ENCODE measurements at regions not wholly inside any gene's neighbourhood (a gene's known extent, or its start where the extent isn't known, plus 50 kb on each side); places are given as distances from the start of the nearest gene placed in this dataset.
"Not testable (repeated sequence)": the region's sequence is repeated elsewhere in the genome, so short reads cannot be mapped to it uniquely, and the experiment has no call there.

GRCh38 chr5:153209016-153209415, 281.5 kb upstream of the GRIA1 start:
- DNase-seq (ENCODE audit: low read depth in 2 of 3, low spot score in 2 of 3): no peak

- no peak for DNase-seq (ENCODE audit: low read depth in 2 of 3, low spot score in 2 of 3)
Observed at GRCh38 chr5:153209687-153210086, 280.8 kb upstream of the GRIA1 start.

- no peak for DNase-seq (ENCODE audit: low read depth in 2 of 3, low spot score in 2 of 3)
Observed at GRCh38 chr5:153211076-153211475, 279.4 kb upstream of the GRIA1 start.

- DNase-seq (ENCODE audit: low read depth in 2 of 3, low spot score in 2 of 3): no peak
Observed at GRCh38 chr5:153212471-153212870, 278.0 kb upstream of the GRIA1 start.

- DNase-seq (ENCODE audit: low read depth in 2 of 3, low spot score in 2 of 3): no peak
Observed at GRCh38 chr5:153222936-153223335, 267.5 kb upstream of the GRIA1 start.

GRCh38 chr5:153223376-153223775, 267.1 kb upstream of the GRIA1 start:
- no peak for DNase-seq (ENCODE audit: low read depth in 2 of 3, low spot score in 2 of 3)

- DNase-seq (ENCODE audit: low read depth in 2 of 3, low spot score in 2 of 3): no peak
Observed at GRCh38 chr5:153224651-153225050, 265.8 kb upstream of the GRIA1 start.

GRCh38 chr5:153233933-153234332, 256.5 kb upstream of the GRIA1 start:
- no peak for DNase-seq (ENCODE audit: low read depth in 2 of 3, low spot score in 2 of 3)

GRCh38 chr5:153236319-153236718, 254.2 kb upstream of the GRIA1 start:
- no peak for DNase-seq (ENCODE audit: low read depth in 2 of 3, low spot score in 2 of 3)

- no peak for DNase-seq (ENCODE audit: low read depth in 2 of 3, low spot score in 2 of 3)
Observed at GRCh38 chr5:153237671-153238332, 252.7 kb upstream of the GRIA1 start.

- no peak for DNase-seq (ENCODE audit: low read depth in 2 of 3, low spot score in 2 of 3)
Observed at GRCh38 chr5:153257381-153257780, 233.1 kb upstream of the GRIA1 start.

- DNase-seq (ENCODE audit: low read depth in 2 of 3, low spot score in 2 of 3): no peak
Observed at GRCh38 chr5:153258469-153258868, 232.0 kb upstream of the GRIA1 start.

- no peak for DNase-seq (ENCODE audit: low read depth in 2 of 3, low spot score in 2 of 3)
Observed at GRCh38 chr5:153267506-153267905, 223.0 kb upstream of the GRIA1 start.

- DNase-seq (ENCODE audit: low read depth in 2 of 3, low spot score in 2 of 3): no peak
Observed at GRCh38 chr5:153275695-153276094, 214.8 kb upstream of the GRIA1 start.

- DNase-seq (ENCODE audit: low read depth in 2 of 3, low spot score in 2 of 3): peak in 2 of 3 donors; percentile 4 to 35
Observed at GRCh38 chr5:153276151-153276550, 214.3 kb upstream of the GRIA1 start.

GRCh38 chr5:153296251-153296844, 194.1 kb upstream of the GRIA1 start:
- DNase-seq (ENCODE audit: low read depth in 2 of 3, low spot score in 2 of 3): not testable (repeated sequence)

GRCh38 chr5:153299891-153300290, 190.6 kb upstream of the GRIA1 start:
- no peak for DNase-seq (ENCODE audit: low read depth in 2 of 3, low spot score in 2 of 3)

GRCh38 chr5:153308282-153308681, 182.2 kb upstream of the GRIA1 start:
- no peak for DNase-seq (ENCODE audit: low read depth in 2 of 3, low spot score in 2 of 3)

- DNase-seq (ENCODE audit: low read depth in 2 of 3, low spot score in 2 of 3): no peak
Observed at GRCh38 chr5:153318556-153318955, 171.9 kb upstream of the GRIA1 start.

- DNase-seq (ENCODE audit: low read depth in 2 of 3, low spot score in 2 of 3): no peak
Observed at GRCh38 chr5:153321478-153321877, 169.0 kb upstream of the GRIA1 start.

- DNase-seq (ENCODE audit: low read depth in 2 of 3, low spot score in 2 of 3): no peak
Observed at GRCh38 chr5:153340139-153340538, 150.3 kb upstream of the GRIA1 start.

GRCh38 chr5:153340738-153341137, 149.7 kb upstream of the GRIA1 start:
- no peak for DNase-seq (ENCODE audit: low read depth in 2 of 3, low spot score in 2 of 3)

- no peak for DNase-seq (ENCODE audit: low read depth in 2 of 3, low spot score in 2 of 3)
Observed at GRCh38 chr5:153342487-153342886, 148.0 kb upstream of the GRIA1 start.
